ENCODE measurements at regions not wholly inside any gene's neighbourhood (a gene's known extent, or its start where the extent isn't known, plus 50 kb on each side); places are given as distances from the start of the nearest gene placed in this dataset.

GRCh38 chr1:215023155-215023832 lies 59.2 kb upstream of the KCNK2 start:
- no peak for TF ChIP-seq TAF1 (IDR thresholded peaks at IDR 0.05; ENCODE audit: low read depth)
- TF ChIP-seq EGR1 (IDR thresholded peaks at IDR 0.05), result no peak
- TF ChIP-seq RAD21 (IDR thresholded peaks at IDR 0.05; ENCODE audit: low read depth), result no peak
- TF ChIP-seq TCF12 (IDR thresholded peaks at IDR 0.05; ENCODE audit: low read depth), result no peak
- no peak for TF ChIP-seq FOXM1 (IDR thresholded peaks at IDR 0.05; ENCODE audit: borderline replicate concordance, low read depth)
- no peak for TF ChIP-seq YY1 (IDR thresholded peaks at IDR 0.05; ENCODE audit: low read depth)

Data from Ishikawa (cell line).